ENCODE measurements at regions not wholly inside any gene's neighbourhood (a gene's known extent, or its start where the extent isn't known, plus 50 kb on each side); places are given as distances from the start of the nearest gene placed in this dataset.

GRCh38 chr19:30719189-30719998 lies 347.2 kb downstream of the ZNF536 start:
- peaks cover 0 to 3% (median 0%) of the 10 kb centered on the region in 3 donors for H3K27me3 ChIP-seq (ENCODE audit: control insufficient read depth in 3 of 3, insufficient read depth in 3 of 3, low read length in 3 of 3)
- H3K27ac ChIP-seq (ENCODE audit: low read depth in 1 of 3, low read length in 2 of 3): peak overlapping the region in 2 of 3 donors; percentile 28 to 74
- peaks cover 0 to 3% (median 0%) of the 10 kb centered on the region in 3 donors for H3K4me1 ChIP-seq (ENCODE audit: control insufficient read depth in 3 of 3, insufficient read depth in 2 of 3, low read depth in 1 of 3, low read length in 2 of 3)
- DNase-seq: peak; percentile 44 to 65
- H3K36me3 ChIP-seq (ENCODE audit: control insufficient read depth in 3 of 3, insufficient read depth in 2 of 3, low read depth in 1 of 3, low read length in 3 of 3): no peaks in the 10 kb centered on the region
- peak overlapping the region; percentile 39 to 49 (median 45) for H3K4me3 ChIP-seq (ENCODE audit: low read depth in 1 of 3, low read length in 3 of 3)
- WGBS, 3 donors: 1 to 2% (median 1%) methylated on average over 48 to 54 of the region's 54 CpGs
- no peak for FAIRE-seq
- H3K9me3 ChIP-seq (ENCODE audit: control insufficient read depth in 2 of 2, insufficient read depth in 1 of 2, low read depth in 1 of 2, low read length in 1 of 2): no peaks in the 10 kb centered on the region

DNA sequence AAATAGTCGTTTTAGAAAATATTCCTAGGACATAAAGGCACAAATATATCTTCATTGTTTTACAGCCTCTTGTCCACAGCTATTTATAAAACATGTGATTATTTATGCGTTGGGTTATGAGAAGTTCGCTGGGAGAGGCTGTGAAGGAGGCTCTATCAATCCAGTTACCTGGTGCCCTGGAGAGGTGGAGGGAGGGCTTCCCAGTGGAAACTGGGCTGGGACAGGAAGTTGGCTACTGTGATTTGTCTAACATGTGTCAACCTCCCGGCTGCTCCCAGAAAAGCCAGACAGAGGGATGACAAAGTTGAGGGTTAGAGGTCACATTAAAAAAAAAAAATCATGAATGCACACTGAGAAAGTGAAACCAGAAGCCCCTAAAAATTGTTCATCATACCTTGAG lies 346.5 kb downstream of the ZNF536 start:
- WGBS, 3 donors: 8 to 29% (median 20%) methylated on average over 4 of the region's 4 CpGs
- H3K36me3 ChIP-seq (ENCODE audit: control insufficient read depth in 3 of 3, insufficient read depth in 2 of 3, low read depth in 1 of 3, low read length in 3 of 3): no peaks in the 10 kb centered on the region
- H3K4me3 ChIP-seq (ENCODE audit: low read depth in 1 of 3, low read length in 3 of 3): peak overlapping the region in 2 of 3 donors; percentile 45 to 49
- peaks cover 0 to 3% (median 0%) of the 10 kb centered on the region in 3 donors for H3K27me3 ChIP-seq (ENCODE audit: control insufficient read depth in 3 of 3, insufficient read depth in 3 of 3, low read length in 3 of 3)
- no peak for FAIRE-seq
- no peaks in the 10 kb centered on the region for H3K9me3 ChIP-seq (ENCODE audit: control insufficient read depth in 2 of 2, insufficient read depth in 1 of 2, low read depth in 1 of 2, low read length in 1 of 2)
- H3K4me1 ChIP-seq (ENCODE audit: control insufficient read depth in 3 of 3, insufficient read depth in 2 of 3, low read depth in 1 of 3, low read length in 2 of 3): peaks cover 0 to 3% (median 0%) of the 10 kb centered on the region in 3 donors
- peak in 1 of 2 donors; percentile 15 for DNase-seq
- no peak overlapping the region for H3K27ac ChIP-seq (ENCODE audit: low read depth in 1 of 3, low read length in 2 of 3)

GRCh38 chr19:30718014-30718413 lies 345.8 kb downstream of the ZNF536 start:
- H3K27me3 ChIP-seq (ENCODE audit: control insufficient read depth in 3 of 3, insufficient read depth in 3 of 3, low read length in 3 of 3): peaks cover 0 to 3% (median 0%) of the 10 kb centered on the region in 3 donors
- whole genome bisulfite sequencing, 3 donors: 51 to 71% (median 58%) methylated on average over 2 of the region's 2 CpGs
- H3K9me3 ChIP-seq (ENCODE audit: control insufficient read depth in 2 of 2, insufficient read depth in 1 of 2, low read depth in 1 of 2, low read length in 1 of 2): no peaks in the 10 kb centered on the region
- H3K4me3 ChIP-seq (ENCODE audit: low read depth in 1 of 3, low read length in 3 of 3): no peak overlapping the region
- DNase-seq: no peak
- H3K27ac ChIP-seq (ENCODE audit: low read depth in 1 of 3, low read length in 2 of 3): no peak overlapping the region
- no peaks in the 10 kb centered on the region for H3K36me3 ChIP-seq (ENCODE audit: control insufficient read depth in 3 of 3, insufficient read depth in 2 of 3, low read depth in 1 of 3, low read length in 3 of 3)
- H3K4me1 ChIP-seq (ENCODE audit: control insufficient read depth in 3 of 3, insufficient read depth in 2 of 3, low read depth in 1 of 3, low read length in 2 of 3): peaks cover 0 to 3% (median 0%) of the 10 kb centered on the region in 3 donors
- FAIRE-seq: no peak

- Histone ChIP-seq H3K27me3 (ENCODE audit: control insufficient read depth in 3 of 3, insufficient read depth in 3 of 3, low read length in 3 of 3) (peaks cover 0 to 3% (median 0%) of the 10 kb centered on the region in 3 donors), H3K9me3 (ENCODE audit: control insufficient read depth in 2 of 2, insufficient read depth in 1 of 2, low read depth in 1 of 2, low read length in 1 of 2) (no peaks in the 10 kb centered on the region), H3K27ac (ENCODE audit: low read depth in 1 of 3, low read length in 2 of 3) (no peak overlapping the region), H3K4me3 (ENCODE audit: low read depth in 1 of 3, low read length in 3 of 3) (no peak overlapping the region), H3K36me3 (ENCODE audit: control insufficient read depth in 3 of 3, insufficient read depth in 2 of 3, low read depth in 1 of 3, low read length in 3 of 3) (no peaks in the 10 kb centered on the region), H3K4me1 (ENCODE audit: control insufficient read depth in 3 of 3, insufficient read depth in 2 of 3, low read depth in 1 of 3, low read length in 2 of 3) (peaks cover 0 to 3% (median 0%) of the 10 kb centered on the region in 3 donors)
- WGBS, 3 donors: 86 to 89% (median 87%) methylated on average over 5 of the region's 5 CpGs
- DNase-seq (no peak), FAIRE-seq (no peak)
Measured at GRCh38 chr19:30717381-30717780, 345.2 kb downstream of the ZNF536 start.

GRCh38 chr19:30712431-30713337 lies 340.5 kb downstream of the ZNF536 start:
- FAIRE-seq: no peak
- DNase-seq: no peak
- Histone ChIP-seq H3K9me3 (ENCODE audit: control insufficient read depth in 2 of 2, insufficient read depth in 1 of 2, low read depth in 1 of 2, low read length in 1 of 2) (no peaks in the 10 kb centered on the region), H3K27me3 (ENCODE audit: control insufficient read depth in 3 of 3, insufficient read depth in 3 of 3, low read length in 3 of 3) (no peaks in the 10 kb centered on the region), H3K4me1 (ENCODE audit: control insufficient read depth in 3 of 3, insufficient read depth in 2 of 3, low read depth in 1 of 3, low read length in 2 of 3) (no peaks in the 10 kb centered on the region), H3K36me3 (ENCODE audit: control insufficient read depth in 3 of 3, insufficient read depth in 2 of 3, low read depth in 1 of 3, low read length in 3 of 3) (no peaks in the 10 kb centered on the region), H3K4me3 (ENCODE audit: low read depth in 1 of 3, low read length in 3 of 3) (no peak overlapping the region), H3K27ac (ENCODE audit: low read depth in 1 of 3, low read length in 2 of 3) (no peak overlapping the region)
- 64 to 68% (median 67%) methylated on average over 7 of the region's 7 CpGs for WGBS, 3 donors

DNA sequence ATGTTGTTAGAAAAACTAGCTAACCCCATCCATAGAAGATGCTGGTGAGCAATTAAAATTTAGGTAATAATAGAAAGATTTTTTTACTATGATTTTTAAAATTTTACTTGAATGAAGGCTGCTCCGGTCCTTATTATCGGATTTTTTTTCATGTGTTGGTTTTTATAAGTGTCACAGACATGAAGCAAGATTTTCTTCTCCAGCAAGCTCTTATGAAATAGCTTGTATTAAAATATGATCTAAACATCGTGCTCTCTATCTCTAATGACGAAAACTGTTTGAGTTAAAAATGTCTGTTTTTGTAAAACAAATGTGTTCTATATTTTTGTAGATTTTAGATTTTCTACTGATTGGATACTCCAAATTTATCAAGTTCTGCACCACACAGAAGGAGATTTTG lies 339.6 kb downstream of the ZNF536 start:
- Histone ChIP-seq H3K4me1 (ENCODE audit: control insufficient read depth in 3 of 3, insufficient read depth in 2 of 3, low read depth in 1 of 3, low read length in 2 of 3) (no peaks in the 10 kb centered on the region), H3K9me3 (ENCODE audit: control insufficient read depth in 2 of 2, insufficient read depth in 1 of 2, low read depth in 1 of 2, low read length in 1 of 2) (no peaks in the 10 kb centered on the region), H3K4me3 (ENCODE audit: low read depth in 1 of 3, low read length in 3 of 3) (no peak overlapping the region), H3K36me3 (ENCODE audit: control insufficient read depth in 3 of 3, insufficient read depth in 2 of 3, low read depth in 1 of 3, low read length in 3 of 3) (no peaks in the 10 kb centered on the region), H3K27me3 (ENCODE audit: control insufficient read depth in 3 of 3, insufficient read depth in 3 of 3, low read length in 3 of 3) (no peaks in the 10 kb centered on the region), H3K27ac (ENCODE audit: low read depth in 1 of 3, low read length in 2 of 3) (no peak overlapping the region)
- no peak for FAIRE-seq
- DNase-seq: no peak
- 86 to 91% (median 87%) methylated on average over 4 of the region's 4 CpGs for WGBS, 3 donors

GRCh38 chr19:30711296-30711695 lies 339.1 kb downstream of the ZNF536 start:
- 44 to 50% (median 46%) methylated on average over 17 of the region's 17 CpGs for WGBS, 3 donors
- H3K36me3 ChIP-seq (ENCODE audit: control insufficient read depth in 3 of 3, insufficient read depth in 2 of 3, low read depth in 1 of 3, low read length in 3 of 3): no peaks in the 10 kb centered on the region
- no peaks in the 10 kb centered on the region for H3K4me1 ChIP-seq (ENCODE audit: control insufficient read depth in 3 of 3, insufficient read depth in 2 of 3, low read depth in 1 of 3, low read length in 2 of 3)
- H3K4me3 ChIP-seq (ENCODE audit: low read depth in 1 of 3, low read length in 3 of 3): no peak overlapping the region
- no peaks in the 10 kb centered on the region for H3K9me3 ChIP-seq (ENCODE audit: control insufficient read depth in 2 of 2, insufficient read depth in 1 of 2, low read depth in 1 of 2, low read length in 1 of 2)
- H3K27ac ChIP-seq (ENCODE audit: low read depth in 1 of 3, low read length in 2 of 3): no peak overlapping the region
- DNase-seq (no peak), FAIRE-seq (no peak)
- no peaks in the 10 kb centered on the region for H3K27me3 ChIP-seq (ENCODE audit: control insufficient read depth in 3 of 3, insufficient read depth in 3 of 3, low read length in 3 of 3)

- FAIRE-seq: no peak
Measured at GRCh38 chr19:30710721-30711120, 338.5 kb downstream of the ZNF536 start.

More at GRCh38 chr19:30710721-30711120, 338.5 kb downstream of the ZNF536 start:
- WGBS, 3 donors: 77 to 83% (median 80%) methylated on average over 12 of the region's 12 CpGs
- Histone ChIP-seq H3K4me1 (ENCODE audit: control insufficient read depth in 3 of 3, insufficient read depth in 2 of 3, low read depth in 1 of 3, low read length in 2 of 3) (no peaks in the 10 kb centered on the region), H3K27ac (ENCODE audit: low read depth in 1 of 3, low read length in 2 of 3) (no peak overlapping the region), H3K27me3 (ENCODE audit: control insufficient read depth in 3 of 3, insufficient read depth in 3 of 3, low read length in 3 of 3) (no peaks in the 10 kb centered on the region), H3K36me3 (ENCODE audit: control insufficient read depth in 3 of 3, insufficient read depth in 2 of 3, low read depth in 1 of 3, low read length in 3 of 3) (no peaks in the 10 kb centered on the region), H3K4me3 (ENCODE audit: low read depth in 1 of 3, low read length in 3 of 3) (no peak overlapping the region), H3K9me3 (ENCODE audit: control insufficient read depth in 2 of 2, insufficient read depth in 1 of 2, low read depth in 1 of 2, low read length in 1 of 2) (no peaks in the 10 kb centered on the region)
- no peak for DNase-seq
